HepG2 (cell line): ENCODE measurements at regions not wholly inside any gene's neighbourhood (a gene's known extent, or its start where the extent isn't known, plus 50 kb on each side); places are given as distances from the start of the nearest gene placed in this dataset.

Source experiments
- ARNT ChIP-seq: fragments of 450-650 bp; IDR thresholded peaks from 2 replicates; pipeline ENCODE4 v1.6.1; 2017
- HOMEZ ChIP-seq: IDR thresholded peaks from 2 replicates; pipeline ENCODE4 v1.6.1; 2016; ENCODE audit warnings: low read depth
- IKZF1 ChIP-seq: fragments of 450-650 bp; IDR thresholded peaks from 2 replicates; pipeline ENCODE4 v1.7.1; 2016
- KAT2B ChIP-seq: fragments of 150-350 bp; IDR thresholded peaks from 2 replicates; pipeline ENCODE4 v1.6.1; 2014; ENCODE audit warnings: low read depth, low read length, borderline replicate concordance
- MXD4 ChIP-seq: IDR thresholded peaks from 2 replicates; pipeline ENCODE4 v1.6.1; 2016; ENCODE audit warnings: mild to moderate bottlenecking, missing biosample characterization, missing genetic modification reagents
- MZF1 ChIP-seq: sonication (generic); formaldehyde crosslinking; IDR thresholded peaks from 2 replicates; pipeline ENCODE4 v1.8.1; 2023; ENCODE audit warnings: mild to moderate bottlenecking, missing genetic modification reagents, borderline replicate concordance
- NR2F6 ChIP-seq, 2 experiments: IDR thresholded peaks; 2 replicates each; pipeline ENCODE4 v1.6.1; 2016; ENCODE audit warnings: antibody characterized with exemption in 1 of 2, mild to moderate bottlenecking in 1 of 2
- RFXAP ChIP-seq: sonication (generic); formaldehyde crosslinking; IDR thresholded peaks from 2 replicates; pipeline ENCODE4 v1.4.0; 2020; ENCODE audit warnings: missing genetic modification reagents, borderline replicate concordance
- STAG1 ChIP-seq: sonication (generic); formaldehyde crosslinking; IDR thresholded peaks from 2 replicates; pipeline ENCODE4 v1.4.0; 2020; ENCODE audit warnings: missing genetic modification reagents
- TFAP4 ChIP-seq: sonication (generic); IDR thresholded peaks from 2 replicates; pipeline ENCODE4 v1.6.1; 2016; ENCODE audit warnings: low read depth, borderline replicate concordance
- ZSCAN25 ChIP-seq: sonication (generic); formaldehyde crosslinking; IDR thresholded peaks from 2 replicates; pipeline ENCODE4 v1.8.0; 2022; ENCODE audit warnings: mild to moderate bottlenecking, missing genetic modification reagents
- ZSCAN31 ChIP-seq: sonication (generic); formaldehyde crosslinking; IDR thresholded peaks from 2 replicates; pipeline ENCODE4 v1.5.0; 2020; ENCODE audit warnings: low read depth, mild to moderate bottlenecking, missing genetic modification reagents
- TF ChIP-seq, protein P1 (sequence below): sonication (generic); formaldehyde crosslinking; IDR thresholded peaks from 2 replicates; pipeline ENCODE4 v1.5.0; 2020; ENCODE audit warnings: mild to moderate bottlenecking, missing genetic modification reagents, borderline replicate concordance
- TF ChIP-seq, protein P2 (sequence below), 2 experiments: IDR thresholded peaks; 2 replicates each; pipeline ENCODE4 v1.6.1; 2011 to 2012; ENCODE audit warnings: low read length in 2 of 2, borderline replicate concordance in 1 of 2, low read depth in 1 of 2, mild to moderate bottlenecking in 1 of 2, moderate library complexity in 1 of 2

- TF ChIP-seq, protein P1, sequence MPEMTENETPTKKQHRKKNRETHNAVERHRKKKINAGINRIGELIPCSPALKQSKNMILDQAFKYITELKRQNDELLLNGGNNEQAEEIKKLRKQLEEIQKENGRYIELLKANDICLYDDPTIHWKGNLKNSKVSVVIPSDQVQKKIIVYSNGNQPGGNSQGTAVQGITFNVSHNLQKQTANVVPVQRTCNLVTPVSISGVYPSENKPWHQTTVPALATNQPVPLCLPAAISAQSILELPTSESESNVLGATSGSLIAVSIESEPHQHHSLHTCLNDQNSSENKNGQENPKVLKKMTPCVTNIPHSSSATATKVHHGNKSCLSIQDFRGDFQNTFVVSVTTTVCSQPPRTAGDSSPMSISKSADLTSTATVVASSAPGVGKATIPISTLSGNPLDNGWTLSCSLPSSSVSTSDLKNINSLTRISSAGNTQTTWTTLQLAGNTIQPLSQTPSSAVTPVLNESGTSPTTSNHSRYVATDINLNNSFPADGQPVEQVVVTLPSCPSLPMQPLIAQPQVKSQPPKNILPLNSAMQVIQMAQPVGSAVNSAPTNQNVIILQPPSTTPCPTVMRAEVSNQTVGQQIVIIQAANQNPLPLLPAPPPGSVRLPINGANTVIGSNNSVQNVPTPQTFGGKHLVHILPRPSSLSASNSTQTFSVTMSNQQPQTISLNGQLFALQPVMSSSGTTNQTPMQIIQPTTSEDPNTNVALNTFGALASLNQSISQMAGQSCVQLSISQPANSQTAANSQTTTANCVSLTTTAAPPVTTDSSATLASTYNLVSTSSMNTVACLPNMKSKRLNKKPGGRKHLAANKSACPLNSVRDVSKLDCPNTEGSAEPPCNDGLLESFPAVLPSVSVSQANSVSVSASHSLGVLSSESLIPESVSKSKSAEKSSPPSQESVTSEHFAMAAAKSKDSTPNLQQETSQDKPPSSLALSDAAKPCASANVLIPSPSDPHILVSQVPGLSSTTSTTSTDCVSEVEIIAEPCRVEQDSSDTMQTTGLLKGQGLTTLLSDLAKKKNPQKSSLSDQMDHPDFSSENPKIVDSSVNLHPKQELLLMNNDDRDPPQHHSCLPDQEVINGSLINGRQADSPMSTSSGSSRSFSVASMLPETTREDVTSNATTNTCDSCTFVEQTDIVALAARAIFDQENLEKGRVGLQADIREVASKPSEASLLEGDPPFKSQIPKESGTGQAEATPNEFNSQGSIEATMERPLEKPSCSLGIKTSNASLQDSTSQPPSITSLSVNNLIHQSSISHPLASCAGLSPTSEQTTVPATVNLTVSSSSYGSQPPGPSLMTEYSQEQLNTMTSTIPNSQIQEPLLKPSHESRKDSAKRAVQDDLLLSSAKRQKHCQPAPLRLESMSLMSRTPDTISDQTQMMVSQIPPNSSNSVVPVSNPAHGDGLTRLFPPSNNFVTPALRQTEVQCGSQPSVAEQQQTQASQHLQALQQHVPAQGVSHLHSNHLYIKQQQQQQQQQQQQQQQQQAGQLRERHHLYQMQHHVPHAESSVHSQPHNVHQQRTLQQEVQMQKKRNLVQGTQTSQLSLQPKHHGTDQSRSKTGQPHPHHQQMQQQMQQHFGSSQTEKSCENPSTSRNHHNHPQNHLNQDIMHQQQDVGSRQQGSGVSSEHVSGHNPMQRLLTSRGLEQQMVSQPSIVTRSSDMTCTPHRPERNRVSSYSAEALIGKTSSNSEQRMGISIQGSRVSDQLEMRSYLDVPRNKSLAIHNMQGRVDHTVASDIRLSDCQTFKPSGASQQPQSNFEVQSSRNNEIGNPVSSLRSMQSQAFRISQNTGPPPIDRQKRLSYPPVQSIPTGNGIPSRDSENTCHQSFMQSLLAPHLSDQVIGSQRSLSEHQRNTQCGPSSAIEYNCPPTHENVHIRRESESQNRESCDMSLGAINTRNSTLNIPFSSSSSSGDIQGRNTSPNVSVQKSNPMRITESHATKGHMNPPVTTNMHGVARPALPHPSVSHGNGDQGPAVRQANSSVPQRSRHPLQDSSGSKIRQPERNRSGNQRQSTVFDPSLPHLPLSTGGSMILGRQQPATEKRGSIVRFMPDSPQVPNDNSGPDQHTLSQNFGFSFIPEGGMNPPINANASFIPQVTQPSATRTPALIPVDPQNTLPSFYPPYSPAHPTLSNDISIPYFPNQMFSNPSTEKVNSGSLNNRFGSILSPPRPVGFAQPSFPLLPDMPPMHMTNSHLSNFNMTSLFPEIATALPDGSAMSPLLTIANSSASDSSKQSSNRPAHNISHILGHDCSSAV (CRISPR knock-in tag) = no peak
- TF ChIP-seq IKZF1 (no peak), ZSCAN31 (peak; percentile 69), RFXAP (CRISPR knock-in tag) (no peak; the same call in 1 of the 2 replicates), TFAP4 (peak; percentile 95), HOMEZ (CRISPR knock-in tag) (peak; percentile 87), STAG1 (CRISPR knock-in tag) (peak; percentile 45), ZSCAN25 (no peak), ARNT (no peak; the same call in 1 of the 2 replicates), MXD4 (CRISPR knock-in tag) (peak; percentile 58; the same call in 1 of the 2 replicates), NR2F6 (IDR thresholded peaks at IDR 0.05) (peak; percentile 86), NR2F6 (CRISPR knock-in tag; IDR thresholded peaks at IDR 0.05) (peak; percentile 87), MZF1 (CRISPR knock-in tag) (no peak), KAT2B (no peak)
- TF ChIP-seq, protein P2, sequence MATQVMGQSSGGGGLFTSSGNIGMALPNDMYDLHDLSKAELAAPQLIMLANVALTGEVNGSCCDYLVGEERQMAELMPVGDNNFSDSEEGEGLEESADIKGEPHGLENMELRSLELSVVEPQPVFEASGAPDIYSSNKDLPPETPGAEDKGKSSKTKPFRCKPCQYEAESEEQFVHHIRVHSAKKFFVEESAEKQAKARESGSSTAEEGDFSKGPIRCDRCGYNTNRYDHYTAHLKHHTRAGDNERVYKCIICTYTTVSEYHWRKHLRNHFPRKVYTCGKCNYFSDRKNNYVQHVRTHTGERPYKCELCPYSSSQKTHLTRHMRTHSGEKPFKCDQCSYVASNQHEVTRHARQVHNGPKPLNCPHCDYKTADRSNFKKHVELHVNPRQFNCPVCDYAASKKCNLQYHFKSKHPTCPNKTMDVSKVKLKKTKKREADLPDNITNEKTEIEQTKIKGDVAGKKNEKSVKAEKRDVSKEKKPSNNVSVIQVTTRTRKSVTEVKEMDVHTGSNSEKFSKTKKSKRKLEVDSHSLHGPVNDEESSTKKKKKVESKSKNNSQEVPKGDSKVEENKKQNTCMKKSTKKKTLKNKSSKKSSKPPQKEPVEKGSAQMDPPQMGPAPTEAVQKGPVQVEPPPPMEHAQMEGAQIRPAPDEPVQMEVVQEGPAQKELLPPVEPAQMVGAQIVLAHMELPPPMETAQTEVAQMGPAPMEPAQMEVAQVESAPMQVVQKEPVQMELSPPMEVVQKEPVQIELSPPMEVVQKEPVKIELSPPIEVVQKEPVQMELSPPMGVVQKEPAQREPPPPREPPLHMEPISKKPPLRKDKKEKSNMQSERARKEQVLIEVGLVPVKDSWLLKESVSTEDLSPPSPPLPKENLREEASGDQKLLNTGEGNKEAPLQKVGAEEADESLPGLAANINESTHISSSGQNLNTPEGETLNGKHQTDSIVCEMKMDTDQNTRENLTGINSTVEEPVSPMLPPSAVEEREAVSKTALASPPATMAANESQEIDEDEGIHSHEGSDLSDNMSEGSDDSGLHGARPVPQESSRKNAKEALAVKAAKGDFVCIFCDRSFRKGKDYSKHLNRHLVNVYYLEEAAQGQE (IDR thresholded peaks at IDR 0.05; ENCODE audit: borderline replicate concordance in 1 of 2, low read depth in 1 of 2, low read length in 2 of 2) = no peak
Observed at GRCh38 chr20:50388733-50389437, 121.3 kb upstream of the PTPN1 start (continued).
